Epithelial cell of proximal tubule (primary cell): ENCODE measurements at regions not wholly inside any gene's neighbourhood (a gene's known extent, or its start where the extent isn't known, plus 50 kb on each side); places are given as distances from the start of the nearest gene placed in this dataset.

Source experiments
- DNase-seq: peaks from one replicate; pipeline ENCODE4 v3.0.0-alpha.2; 2011; ENCODE audit warnings: low read depth
- H3K4me3 ChIP-seq: 2 replicates; pipeline ENCODE4 v1.5.1; 2011; ENCODE audit warnings: low read depth, mild to moderate bottlenecking, low read length
- TF ChIP-seq, protein P1 (sequence below): conservative IDR thresholded peaks from 2 replicates; pipeline ENCODE4 v1.5.1; 2012; ENCODE audit warnings: low read depth, mild to moderate bottlenecking, low read length

DNA sequence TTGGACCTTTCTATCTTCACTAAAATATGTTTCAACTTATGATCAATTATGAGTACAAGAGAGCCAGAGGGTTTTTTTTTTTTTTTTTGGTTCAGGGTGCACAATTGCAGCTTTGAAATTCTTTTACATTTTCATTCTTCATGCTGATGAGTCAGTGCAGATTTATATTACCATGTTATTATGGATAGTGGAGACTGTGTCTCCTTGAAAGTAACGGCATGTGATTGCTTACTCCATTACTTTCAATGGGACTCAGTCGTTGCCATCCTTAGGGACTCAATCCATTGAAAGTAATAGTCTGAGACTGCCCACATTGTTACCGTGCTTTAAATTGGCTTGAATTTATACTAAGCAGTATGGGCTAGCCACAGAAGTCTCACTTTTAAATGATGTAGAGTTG is 286.5 kb upstream of the FANCL start:
- DNase-seq: no peak
- H3K4me3 ChIP-seq: no peak overlapping the region
- TF ChIP-seq, protein P1, sequence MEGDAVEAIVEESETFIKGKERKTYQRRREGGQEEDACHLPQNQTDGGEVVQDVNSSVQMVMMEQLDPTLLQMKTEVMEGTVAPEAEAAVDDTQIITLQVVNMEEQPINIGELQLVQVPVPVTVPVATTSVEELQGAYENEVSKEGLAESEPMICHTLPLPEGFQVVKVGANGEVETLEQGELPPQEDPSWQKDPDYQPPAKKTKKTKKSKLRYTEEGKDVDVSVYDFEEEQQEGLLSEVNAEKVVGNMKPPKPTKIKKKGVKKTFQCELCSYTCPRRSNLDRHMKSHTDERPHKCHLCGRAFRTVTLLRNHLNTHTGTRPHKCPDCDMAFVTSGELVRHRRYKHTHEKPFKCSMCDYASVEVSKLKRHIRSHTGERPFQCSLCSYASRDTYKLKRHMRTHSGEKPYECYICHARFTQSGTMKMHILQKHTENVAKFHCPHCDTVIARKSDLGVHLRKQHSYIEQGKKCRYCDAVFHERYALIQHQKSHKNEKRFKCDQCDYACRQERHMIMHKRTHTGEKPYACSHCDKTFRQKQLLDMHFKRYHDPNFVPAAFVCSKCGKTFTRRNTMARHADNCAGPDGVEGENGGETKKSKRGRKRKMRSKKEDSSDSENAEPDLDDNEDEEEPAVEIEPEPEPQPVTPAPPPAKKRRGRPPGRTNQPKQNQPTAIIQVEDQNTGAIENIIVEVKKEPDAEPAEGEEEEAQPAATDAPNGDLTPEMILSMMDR: no peak

DNA sequence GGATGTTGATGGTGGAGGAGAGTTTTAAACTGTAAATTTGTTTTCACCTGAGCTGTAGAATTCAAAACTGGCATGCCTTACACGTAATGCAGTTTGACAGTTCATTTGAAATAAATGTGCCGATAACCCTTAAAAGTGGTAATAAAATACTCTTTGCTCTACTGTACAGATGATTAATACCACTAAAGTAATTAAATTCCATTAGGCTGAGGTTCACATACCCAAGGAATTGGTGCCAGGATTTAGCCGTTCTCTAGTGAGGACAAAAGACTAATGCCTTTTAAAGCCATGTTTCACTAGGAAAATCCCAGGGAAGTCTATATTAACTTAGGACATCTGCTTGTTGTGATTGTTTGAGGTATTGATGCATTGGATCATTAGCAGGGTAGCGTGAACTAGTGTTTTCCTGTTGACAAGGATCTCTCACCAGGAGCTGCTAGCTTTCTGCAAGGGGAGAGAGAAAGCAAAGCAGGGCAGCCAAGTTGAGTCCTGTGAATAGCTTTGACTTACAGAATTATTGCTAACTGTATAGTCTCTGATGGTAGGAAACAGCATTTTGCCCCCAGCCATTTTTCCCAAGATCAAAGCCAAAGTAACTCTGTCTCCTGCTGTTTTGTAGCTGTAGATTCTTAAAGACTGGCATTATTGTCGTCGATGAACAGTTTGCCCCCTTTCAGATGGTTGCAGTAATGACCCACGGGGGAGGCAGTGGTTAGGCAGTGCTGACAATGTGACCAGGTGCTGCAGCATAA is 280.9 kb upstream of the FANCL start:
- H3K4me3 ChIP-seq: no peak overlapping the region
- TF ChIP-seq, protein P1: no peak
- DNase-seq: no peak

DNA sequence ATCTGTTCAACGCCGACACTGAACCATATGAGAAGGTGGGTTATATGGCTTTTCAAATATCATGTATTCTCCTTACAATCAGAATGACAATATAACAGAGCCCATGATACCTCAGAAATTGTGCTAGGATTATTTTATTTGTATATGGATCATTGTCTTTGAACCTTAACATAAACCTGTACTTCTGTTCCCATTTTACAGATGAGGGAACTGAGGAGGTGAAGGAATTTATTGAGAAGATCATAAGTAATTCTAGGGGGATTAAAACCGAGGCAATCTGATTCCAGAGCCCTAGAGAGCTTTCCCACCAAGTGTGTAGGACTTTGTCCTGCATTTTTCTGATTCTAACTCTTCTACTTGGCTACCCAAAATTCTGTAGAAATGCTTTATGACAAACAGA is 279.8 kb upstream of the FANCL start:
- TF ChIP-seq, protein P1: no peak
- no peak for DNase-seq
- H3K4me3 ChIP-seq: no peak overlapping the region

DNA sequence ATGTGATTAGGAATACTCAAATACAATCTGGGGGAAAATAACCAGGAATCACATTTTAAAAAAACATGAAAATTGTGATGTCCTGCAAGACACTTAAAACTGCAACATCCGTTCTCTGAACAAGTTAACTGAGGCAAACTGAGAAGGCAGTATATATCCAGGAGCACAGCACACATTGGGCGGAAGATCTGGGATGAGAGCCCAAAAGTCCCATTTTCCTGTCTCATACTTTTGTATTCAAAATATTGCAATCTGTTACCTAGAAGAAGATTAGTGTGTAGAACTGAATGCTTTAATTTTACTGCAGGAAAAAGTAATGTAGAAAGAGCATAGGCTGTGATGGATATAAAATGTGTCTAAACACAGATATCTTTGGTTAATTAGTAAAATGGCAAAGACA is 276.8 kb upstream of the FANCL start:
- TF ChIP-seq, protein P1: no peak
- DNase-seq: no peak
- no peak overlapping the region for H3K4me3 ChIP-seq

DNA sequence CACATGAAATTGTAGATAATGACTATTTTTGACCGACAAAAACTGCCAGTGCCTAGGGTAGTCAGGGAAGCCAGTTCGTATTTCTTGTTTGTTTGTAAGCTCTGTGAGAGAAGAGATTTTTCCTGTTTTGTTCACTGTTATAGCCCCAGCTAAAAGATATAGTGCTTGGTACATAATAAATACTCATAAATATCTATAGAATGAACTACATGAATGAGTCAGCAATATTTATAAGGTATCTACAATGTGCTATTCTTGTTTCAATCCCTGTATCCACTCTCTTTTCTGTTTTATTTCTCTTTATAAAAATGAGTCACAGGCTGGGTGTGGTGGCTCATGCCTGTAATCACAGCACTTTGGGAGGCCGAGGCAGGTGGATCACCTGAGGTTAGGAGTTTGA is 275.6 kb upstream of the FANCL start:
- no peak overlapping the region for H3K4me3 ChIP-seq
- no peak for DNase-seq
- TF ChIP-seq, protein P1: no peak

DNA sequence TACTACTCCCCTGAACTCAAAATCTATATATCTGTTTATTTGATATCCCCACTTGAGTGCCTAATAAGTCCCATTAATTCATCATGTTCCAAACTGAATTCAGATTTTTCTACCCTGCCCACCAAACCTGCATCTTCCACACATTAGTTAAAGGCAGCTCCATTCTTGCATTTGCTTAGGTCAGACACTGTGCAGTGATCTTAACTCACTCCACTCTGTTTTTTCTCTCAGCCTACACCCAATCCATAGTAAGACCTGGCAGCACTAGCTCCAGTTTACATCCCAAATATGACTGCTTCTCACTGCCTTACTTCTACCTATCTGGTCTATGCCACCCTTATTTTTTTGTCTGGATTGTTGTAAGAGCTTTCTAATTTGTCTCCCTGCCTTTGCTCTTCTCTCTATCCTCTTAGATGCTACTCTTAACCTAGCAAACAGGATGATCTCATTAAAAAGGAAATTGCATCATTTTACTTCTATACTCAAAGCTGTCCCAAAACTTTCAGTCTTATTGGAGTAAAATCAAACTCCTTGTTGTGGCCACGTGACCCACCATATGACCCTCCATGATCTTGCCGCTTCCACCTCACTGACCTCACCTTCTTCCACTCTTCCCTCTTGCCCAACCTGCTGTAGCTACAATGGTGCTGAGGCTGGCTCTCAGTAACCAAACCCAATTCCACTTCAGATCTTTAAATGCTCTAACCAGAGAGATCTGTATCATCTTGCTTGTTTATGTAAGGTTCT is 274.9 kb upstream of the FANCL start:
- no peak for DNase-seq
- H3K4me3 ChIP-seq: no peak overlapping the region
- TF ChIP-seq, protein P1: no peak
